RPMI7951 (cell line): ENCODE measurements at regions not wholly inside any gene's neighbourhood (a gene's known extent, or its start where the extent isn't known, plus 50 kb on each side); places are given as distances from the start of the nearest gene placed in this dataset.

Experiments used
- DNase-seq: peaks from one replicate; pipeline ENCODE4 v3.0.0-alpha.2; 2012; ENCODE audit warnings: low read depth

- no peak for DNase-seq
These were observed 154.1 kb upstream of the ETV3 start for GRCh38 chr1:157292302-157292701.

DNA sequence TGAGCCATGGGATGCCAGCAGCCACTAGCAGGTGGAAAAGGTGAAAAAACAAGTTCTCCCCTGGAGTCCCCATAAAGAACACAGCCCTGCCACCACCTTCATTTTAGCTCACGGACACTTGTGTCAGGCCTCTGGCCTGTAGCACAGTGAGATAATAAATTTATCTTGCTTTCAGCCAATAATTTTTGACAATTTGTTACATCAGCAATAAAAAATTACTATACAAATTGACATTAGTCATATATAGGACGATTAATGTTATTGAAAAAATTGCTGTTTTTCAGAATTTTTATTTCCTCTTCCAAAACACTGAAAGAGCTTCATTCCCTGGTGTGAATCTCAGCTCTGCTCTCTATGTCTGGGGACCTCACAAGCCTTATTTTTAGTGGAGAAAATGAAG lies 152.9 kb upstream of the ETV3 start:
- no peak for DNase-seq

GRCh38 chr1:157289424-157290105 lies 151.4 kb upstream of the ETV3 start:
- DNase-seq: no peak

GRCh38 chr1:157288996-157289395 lies 150.8 kb upstream of the ETV3 start:
- DNase-seq: no peak

- DNase-seq: peak; percentile 32
These were observed 150.3 kb upstream of the ETV3 start for GRCh38 chr1:157288492-157288891.

GRCh38 chr1:157288006-157288405 lies 149.8 kb upstream of the ETV3 start:
- no peak for DNase-seq

- no peak for DNase-seq
These were observed 149.3 kb upstream of the ETV3 start for GRCh38 chr1:157287462-157287861.

DNA sequence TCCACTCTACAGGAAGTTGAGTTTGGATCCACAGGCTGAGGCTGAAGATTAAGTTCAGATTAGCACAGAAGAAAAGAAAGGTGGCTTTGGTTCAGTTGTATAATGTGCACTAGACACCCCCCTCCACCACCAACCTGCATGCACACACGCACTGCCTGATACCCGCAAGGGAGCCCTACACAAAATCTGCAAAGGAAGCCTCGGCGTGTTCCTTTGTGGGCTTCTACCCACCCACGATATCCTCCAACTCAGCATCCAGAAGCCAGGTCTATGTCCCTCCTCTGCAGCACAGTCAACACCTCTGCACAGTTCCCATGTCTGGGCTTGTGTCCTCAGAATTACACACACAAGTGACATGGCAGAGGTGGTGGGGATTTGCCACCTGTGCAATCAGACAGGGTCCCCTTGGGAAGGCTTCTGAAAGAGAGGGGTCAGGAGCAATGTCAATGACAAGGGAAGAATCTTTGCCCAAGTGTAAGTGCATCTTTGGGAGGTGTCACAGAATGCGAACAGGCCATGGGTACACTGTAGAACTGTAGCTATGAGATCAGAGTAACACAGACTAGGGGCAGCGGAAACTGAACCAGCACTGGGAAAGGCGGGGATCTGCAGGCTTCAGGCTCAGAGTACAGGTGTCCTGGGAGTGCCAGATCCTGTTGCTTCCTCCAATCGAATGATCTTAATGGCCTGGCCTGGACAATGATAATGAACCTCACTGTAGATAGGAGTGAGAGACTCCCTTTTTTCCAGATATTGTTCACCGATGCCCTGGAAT lies 148.6 kb upstream of the ETV3 start:
- DNase-seq: no peak

GRCh38 chr1:157286096-157286495 lies 147.9 kb upstream of the ETV3 start:
- no peak for DNase-seq

- DNase-seq: no peak
These were observed 146.3 kb upstream of the ETV3 start for GRCh38 chr1:157284451-157284850.

- DNase-seq: no peak
These were observed 141.6 kb upstream of the ETV3 start for GRCh38 chr1:157279802-157280140.

DNA sequence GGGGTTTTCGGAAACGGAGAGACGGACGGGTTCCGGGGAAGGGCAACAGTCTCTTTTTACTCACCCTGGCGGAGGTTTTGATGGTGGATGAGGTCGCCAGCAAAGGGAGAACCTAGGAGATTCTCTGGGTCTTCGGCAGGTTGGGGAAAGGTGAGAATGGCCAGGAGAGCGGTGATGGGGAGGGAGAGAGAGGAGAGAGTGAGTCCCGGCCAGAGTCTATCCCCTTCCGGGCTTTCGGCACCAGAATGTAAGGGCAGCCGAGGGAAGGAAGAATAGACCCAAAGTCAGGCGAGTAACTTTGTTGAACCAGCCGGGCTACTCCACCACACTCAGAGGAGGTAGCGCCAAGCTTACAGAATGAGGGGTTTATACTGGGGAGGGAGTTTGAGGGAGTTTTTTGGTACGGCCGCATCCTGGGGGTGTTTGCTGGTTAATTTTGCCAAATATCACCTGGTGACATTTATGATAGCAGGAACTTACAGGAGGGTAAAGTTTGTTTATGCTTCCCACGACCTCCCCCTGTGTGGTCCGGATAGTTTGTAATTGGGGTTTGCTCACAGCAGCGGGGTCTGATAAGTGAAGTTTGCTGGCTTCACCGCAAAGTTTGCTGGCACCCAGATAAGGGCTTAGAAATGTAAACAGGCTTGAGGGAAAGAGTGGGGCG lies 141.1 kb upstream of the ETV3 start:
- no peak for DNase-seq

GRCh38 chr1:157278383-157279137 lies 140.4 kb upstream of the ETV3 start:
- DNase-seq: no peak

GRCh38 chr1:157277913-157278312 lies 139.7 kb upstream of the ETV3 start:
- DNase-seq: peak; percentile 20

DNA sequence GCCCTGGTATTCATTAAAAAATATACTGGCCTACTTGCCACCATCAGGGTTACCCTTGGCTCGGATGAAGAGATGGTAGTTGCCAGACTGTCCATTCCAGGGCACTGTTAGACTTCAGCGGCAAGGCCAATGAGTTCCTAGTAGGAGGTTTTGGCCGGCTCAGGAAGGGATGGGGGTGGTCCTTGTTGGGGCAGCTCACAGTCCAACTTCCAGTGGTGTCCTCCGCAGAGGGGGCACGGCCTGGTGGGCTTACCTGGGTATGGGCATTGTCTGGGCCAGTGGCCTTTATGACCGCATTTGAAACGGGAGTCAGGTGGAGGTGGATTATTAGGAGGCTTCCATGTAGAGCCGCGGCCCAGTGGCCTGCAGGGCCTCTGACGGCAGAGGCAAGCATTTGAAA lies 139.1 kb upstream of the ETV3 start:
- no peak for DNase-seq

DNA sequence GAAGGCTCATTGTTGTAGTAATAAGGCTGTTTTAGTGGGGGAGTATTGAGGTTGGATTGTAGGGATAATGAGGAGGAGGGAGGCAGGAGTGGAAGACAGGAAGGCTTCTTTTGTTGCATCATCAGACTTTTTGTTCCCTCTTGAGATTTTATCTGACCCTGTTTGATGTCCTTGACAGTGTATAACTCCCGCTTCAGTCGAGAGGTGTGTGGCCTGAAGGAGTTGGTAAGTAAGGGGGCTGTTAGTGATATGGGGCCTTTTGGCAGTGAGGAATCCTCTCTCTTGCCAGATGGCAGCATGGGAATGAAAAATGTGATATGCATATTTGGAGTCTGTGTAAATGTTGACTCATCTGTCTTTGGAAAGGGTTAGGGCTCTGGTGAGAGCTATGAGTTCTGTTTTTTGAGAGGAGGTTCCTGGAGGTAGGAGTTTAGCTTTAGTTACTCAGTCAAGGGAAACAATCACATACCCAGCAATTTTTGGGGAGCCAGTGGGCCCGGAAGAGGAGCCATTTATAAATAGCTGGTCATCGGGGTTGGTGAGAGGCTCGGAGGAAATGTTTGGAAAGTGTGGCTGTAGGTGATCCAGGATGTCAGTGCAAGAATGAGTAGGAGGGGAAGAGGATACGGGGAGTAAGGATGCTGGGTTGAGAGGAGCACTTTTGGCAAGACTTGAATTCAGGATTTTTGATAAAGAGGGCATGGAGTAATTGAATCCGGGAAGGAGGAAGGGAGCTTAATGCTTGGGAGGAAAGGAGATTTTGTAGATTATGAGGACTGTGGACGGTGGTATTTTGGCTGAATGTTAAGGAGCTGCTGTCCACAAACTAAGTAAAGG lies 136.7 kb upstream of the ETV3 start:
- peak; percentile 38 for DNase-seq

DNA sequence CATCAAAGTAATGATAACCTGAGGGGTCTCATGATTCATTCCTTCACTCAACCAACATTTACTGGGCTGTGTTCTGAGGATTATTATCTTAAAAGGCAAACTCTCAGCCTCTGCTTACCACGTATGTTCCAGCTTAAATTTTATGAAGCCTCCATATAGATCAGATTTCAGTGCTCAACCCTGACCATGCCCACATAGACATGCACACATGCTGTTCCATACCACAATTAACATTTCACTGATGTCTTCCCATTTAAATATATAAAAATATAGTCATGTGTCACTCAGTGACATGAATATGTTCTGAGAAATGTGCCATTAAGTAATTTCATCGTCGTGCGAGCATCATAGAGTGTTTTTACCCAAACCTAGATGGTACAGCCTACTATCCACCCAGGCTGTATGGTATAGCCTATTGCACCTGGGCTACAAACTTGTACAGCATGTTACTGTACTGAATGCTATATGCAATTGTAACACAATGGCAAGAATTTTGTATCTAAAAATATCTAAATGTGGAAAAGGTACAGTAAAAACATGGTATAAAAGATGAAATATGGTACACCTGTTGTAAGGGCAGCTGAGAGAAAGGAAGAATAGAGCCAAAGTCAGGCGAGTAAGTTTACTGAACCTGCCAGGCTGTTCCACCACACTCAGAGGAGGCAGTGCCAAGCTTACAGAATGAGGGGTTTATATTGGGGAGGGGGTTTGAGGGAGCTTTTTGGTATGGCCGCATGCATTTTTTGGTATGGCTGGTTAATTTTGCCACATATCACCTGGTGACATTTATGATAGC lies 134.7 kb upstream of the ETV3 start:
- no peak for DNase-seq

GRCh38 chr1:157272264-157272663 lies 134.1 kb upstream of the ETV3 start:
- DNase-seq: no peak

GRCh38 chr1:157270705-157271274 lies 132.6 kb upstream of the ETV3 start:
- no peak for DNase-seq

GRCh38 chr1:157269656-157270375 lies 131.6 kb upstream of the ETV3 start:
- DNase-seq: no peak
